CD4-positive, alpha-beta T cell treated with Interferon alpha-2 for 1 hour (primary cell): ENCODE measurements at regions not wholly inside any gene's neighbourhood (a gene's known extent, or its start where the extent isn't known, plus 50 kb on each side); places are given as distances from the start of the nearest gene placed in this dataset.
"Not testable (repeated sequence)": the region's sequence is repeated elsewhere in the genome, so short reads cannot be mapped to it uniquely, and the experiment has no call there.

Experiments
- DNase-seq, 2 donors: peaks; one replicate each; pipeline ENCODE4 v3.0.0-alpha.2; 2020 to 2022

DNA sequence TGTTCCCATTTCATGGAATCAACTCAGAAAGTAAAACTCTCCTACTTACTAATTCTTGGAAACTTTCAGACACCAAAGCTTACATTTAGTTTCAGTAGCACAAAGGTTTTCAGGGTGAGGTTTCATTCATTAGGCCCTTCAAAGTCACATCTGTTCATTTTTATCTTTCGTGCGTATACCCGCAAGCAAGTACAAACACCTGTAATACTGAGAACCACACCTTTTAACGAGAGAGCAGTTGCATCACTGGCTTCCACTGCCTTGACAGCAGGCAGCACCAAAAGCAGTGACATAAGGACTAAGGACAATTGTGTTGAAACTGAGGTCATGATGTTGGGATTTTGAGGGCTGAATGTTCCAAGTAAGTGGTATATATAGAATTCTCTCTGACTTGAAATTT lies 60.5 kb downstream of the GOLGA6L22 start:
- not testable (repeated sequence) for DNase-seq

- not testable (repeated sequence) for DNase-seq
Observed at GRCh38 chr15:22526537-22526936, 67.8 kb downstream of the GOLGA6L22 start.

DNA sequence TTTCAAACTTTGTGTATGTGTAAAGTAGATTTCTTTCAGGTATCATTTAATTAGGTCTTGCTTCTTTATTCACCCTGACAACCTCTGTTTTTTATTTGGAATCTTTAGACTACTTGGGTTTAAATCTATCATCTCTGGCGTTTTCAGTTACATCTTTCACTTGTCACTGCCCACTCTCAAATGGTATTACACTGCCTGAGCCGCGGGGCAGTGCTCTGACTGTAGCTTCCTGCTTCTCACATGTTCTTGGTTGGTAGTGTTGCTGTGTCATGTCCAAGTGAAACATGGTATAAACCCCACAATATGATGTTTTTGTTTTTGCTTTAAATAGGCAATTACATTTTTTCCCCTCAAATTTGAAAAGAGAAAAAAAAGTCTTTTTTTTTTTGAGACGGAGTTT lies 68.3 kb downstream of the GOLGA6L22 start:
- not testable (repeated sequence) for DNase-seq

DNA sequence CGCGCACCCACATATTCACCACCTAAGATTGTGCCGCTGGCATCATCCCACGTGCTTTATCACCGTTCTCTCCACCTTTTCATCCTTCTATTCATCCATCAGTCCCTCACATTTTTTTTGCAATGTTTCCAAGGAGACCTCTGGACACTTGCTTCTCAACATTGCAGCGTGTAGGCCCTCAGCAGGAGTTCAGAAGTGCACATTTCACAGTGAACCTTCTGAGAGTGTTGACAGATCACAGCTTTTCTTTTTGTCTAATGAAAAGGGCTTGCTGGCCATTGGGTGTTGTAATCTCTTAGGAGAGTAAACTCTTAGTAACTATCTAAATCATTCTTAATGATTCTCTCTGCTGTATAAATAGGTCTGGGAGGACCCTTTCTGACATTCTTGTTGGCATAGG lies 70.5 kb downstream of the GOLGA6L22 start:
- DNase-seq: not testable (repeated sequence)

DNA sequence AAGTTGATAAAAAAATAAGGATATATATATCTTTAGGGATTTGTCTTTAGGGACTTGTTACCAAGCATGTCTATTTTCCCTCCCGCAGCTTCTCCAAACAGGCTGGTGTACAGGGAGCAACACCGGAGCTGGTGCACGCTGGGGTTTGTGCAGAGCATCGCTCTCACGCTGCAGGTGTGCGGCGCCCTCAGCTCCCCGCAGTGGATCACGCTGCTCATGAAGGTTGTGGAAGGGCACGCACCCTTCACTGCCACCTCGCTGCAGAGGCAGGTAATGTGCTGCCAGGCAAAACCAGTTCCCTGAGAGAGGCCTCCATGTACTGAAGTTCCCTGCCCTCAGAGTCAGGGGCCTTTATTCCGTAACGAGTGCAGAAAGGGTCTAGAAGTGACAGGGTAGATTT lies 101.0 kb downstream of the GOLGA6L22 start:
- DNase-seq: not testable (repeated sequence)

DNA sequence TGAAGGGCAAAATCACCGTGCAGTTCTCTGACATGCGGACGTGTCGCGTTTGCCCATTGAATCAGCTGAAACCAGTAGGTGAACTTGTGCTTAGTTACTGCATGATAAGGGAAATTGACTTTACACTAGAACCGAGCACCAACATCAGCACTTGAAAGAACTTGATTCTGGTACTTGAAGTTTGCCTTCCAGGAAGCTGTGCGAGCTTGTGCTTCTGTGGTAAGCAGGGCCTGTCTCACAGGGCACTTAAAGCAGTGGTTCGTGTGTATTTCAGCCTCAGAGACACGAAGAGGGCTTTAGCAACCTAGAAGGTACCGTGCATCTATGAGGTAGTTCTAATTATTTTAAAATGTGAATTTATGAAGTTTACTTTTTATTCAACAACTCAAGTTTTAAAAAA lies 103.0 kb downstream of the GOLGA6L22 start:
- DNase-seq: not testable (repeated sequence)

DNA sequence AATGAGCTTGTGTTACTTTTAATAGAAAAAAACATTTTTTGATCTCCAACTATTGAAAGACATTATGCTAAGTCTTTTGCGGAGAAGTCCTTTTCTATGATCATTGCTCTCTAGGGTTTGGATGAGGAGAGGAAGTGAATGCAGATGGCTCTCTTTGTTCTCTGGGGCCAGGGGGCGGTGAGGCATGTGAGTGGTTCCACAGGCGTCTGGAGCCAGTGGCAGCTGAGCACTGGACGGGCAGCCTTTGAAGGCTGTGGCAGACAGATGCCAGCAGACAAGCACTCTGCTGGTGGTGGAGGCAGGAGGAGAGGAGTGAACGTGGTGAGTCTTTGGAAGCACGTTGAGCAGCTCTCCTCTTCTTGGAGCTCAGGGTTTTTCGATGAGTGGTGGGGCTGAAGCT lies 107.8 kb downstream of the GOLGA6L22 start:
- DNase-seq: not testable (repeated sequence)

DNA sequence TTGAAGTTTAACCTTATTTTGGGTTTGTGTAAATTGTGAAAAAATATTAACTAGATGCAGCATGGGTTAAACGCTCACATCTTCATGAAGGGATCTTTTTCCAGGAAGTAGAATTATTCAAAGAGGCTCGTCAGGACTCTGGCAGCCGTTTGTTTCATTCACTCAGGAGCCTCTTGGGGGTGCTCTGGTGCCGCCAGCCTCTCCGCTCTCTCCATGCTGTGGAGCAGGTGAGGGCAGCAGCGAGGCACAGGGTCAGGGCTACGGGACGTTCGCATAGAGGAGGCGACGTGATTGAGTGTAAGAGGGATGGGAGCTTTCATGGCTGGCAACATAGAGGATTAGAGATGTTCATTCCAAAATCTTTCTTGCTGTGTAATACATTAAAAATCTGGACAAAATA lies 110.8 kb downstream of the GOLGA6L22 start:
- not testable (repeated sequence) for DNase-seq

DNA sequence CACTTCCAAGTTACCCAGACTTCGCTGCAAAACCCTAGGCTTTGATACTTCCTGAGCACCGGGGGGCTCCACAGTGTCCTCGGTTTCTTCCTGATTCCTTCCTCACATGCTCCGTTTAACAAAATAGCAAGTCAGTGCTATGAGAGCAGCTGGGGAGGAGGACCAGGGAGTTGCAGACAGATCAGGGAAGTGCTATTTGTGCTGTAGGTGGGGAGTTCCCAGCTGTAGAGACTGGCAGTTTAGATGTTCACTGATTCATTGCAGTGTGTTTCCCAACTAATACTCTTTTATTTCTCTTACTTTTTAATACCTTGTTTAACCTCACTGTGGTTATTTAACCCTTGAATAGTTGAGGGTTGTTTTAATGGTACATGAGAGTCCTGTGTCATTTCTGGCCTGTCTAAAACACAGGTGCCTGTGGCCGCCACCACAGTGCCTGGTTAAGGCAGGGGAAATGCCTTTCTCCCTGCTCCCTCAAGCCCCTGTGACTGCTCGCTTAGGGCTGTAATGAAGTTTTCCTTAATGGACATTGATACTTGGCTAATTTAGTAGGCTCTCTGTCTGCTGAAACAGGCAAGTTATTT lies 113.5 kb downstream of the GOLGA6L22 start:
- not testable (repeated sequence) for DNase-seq

- not testable (repeated sequence) for DNase-seq
Observed at GRCh38 chr15:22572792-22573191, 114.1 kb downstream of the GOLGA6L22 start.

- not testable (repeated sequence) for DNase-seq
Observed at GRCh38 chr15:22577828-22578227, 119.1 kb downstream of the GOLGA6L22 start.

- DNase-seq: not testable (repeated sequence)
Observed at GRCh38 chr15:22579213-22579612, 120.5 kb downstream of the GOLGA6L22 start.

GRCh38 chr15:22587391-22587790 lies 128.7 kb downstream of the GOLGA6L22 start:
- not testable (repeated sequence) for DNase-seq

DNA sequence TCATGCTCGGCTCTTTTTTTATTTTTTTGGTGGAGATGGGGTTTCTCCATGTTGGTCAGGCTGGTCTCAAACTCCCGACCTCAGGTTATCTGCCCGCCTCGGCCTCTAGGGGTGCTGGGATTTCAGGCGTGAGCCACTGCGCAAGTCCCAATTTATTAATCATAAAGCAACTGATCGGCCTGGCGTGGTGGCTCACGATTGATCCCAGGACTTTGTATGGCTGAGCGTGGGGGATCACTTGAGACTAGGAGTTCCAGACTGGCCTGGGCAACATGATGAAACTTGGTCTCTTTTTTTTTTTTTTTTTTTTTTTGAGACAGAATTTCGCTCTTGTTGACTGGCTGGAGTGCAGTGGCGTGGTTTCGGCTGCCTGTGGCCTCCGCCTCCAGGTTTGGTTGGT lies 139.8 kb downstream of the GOLGA6L22 start:
- DNase-seq: not testable (repeated sequence)

GRCh38 chr15:22599526-22600320 lies 141.0 kb downstream of the GOLGA6L22 start:
- DNase-seq: not testable (repeated sequence)

DNA sequence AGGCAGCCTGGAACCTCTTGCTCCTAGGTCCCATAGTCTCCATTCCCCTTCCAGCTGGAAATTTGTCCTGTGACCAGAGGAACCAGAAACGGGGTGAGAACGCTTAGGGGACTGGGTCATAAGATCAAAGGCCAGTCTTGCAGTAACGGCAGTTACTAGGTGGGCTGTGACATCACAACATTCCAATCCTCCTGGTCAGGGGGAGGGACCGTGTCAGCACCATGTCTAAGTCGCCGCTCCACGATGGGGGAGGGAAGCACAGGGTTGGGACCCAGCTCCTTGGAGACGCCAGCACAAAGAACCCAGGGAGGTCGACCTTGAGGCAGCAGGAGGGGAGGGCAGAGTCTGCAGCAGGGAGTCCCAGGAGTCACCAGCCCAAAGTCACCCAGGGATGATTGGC lies 158.3 kb downstream of the GOLGA6L22 start:
- DNase-seq: not testable (repeated sequence)

DNA sequence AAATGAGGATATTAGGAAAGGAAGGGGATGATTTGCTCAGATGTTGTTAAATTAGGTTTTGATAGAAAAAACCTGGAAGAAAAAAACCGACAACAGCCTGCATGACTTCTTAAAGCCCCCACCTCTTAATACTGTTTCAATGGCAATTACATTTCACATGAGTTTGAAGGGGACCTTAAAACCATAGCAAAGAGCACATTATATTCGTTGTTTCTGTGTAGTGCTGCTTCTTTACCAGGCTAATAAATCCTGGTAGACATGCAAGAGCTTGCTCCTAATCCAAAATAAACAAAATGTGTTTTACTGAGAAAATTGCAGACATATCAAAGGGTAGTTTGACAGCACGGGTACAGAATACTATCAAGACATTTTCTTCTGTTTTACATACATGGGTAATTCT lies 154.7 kb upstream of the NIPA1 start:
- not testable (repeated sequence) for DNase-seq

DNA sequence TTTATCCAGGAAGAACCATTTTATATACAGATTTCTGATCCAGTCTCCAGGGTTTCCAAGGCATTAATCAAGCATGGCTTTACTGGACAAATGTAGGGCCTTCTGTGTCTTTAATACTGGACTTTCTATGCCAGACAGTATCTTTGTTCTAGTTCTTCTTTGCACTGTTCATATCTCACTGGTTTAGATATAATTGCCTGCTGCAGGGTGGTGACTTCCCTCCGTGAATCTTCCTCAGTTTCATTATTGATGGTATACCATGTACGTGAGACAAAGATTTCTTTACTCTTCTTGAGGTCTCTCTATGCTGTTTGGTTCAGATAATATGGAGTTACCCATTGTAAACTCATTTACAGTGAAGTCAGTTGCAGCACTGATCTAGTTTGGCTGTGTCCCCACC lies 146.5 kb upstream of the NIPA1 start:
- not testable (repeated sequence) for DNase-seq

DNA sequence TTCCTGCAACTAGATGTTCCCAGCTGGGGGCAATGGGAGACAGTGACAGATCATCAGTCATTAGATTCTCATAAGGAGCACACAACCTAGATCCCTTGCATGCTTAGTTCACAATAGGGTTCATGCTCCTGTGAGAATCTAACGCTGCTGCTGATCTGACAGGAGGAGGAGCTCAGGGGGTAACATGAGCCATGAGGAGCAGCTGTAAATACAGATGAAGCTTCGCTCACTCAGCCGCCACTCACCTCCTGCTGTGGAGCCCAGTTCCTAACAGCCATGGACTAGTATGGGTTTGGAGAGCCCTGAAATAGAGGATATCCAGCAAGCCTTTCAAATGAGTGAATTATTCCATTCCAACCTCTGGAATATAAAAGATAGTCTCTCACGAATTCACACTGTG lies 137.0 kb upstream of the NIPA1 start:
- DNase-seq: not testable (repeated sequence)

DNA sequence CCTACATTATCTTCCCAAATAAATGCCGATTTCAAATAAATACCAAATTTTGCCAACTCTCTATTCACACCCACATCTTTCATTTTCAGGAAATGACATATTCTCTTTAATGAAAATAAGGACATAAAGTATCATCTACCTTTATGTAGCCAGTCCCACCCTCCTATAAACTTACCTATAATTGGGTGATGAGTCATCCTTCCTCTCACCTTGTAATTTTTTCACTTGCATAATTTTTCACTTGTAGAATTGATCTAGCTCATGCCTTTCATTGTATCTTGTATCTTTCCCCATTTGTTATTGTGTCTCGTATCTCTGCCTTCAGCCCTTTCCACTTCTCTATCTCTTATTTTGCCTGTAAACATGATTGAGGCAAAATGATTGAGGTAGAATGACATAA lies 135.3 kb upstream of the NIPA1 start:
- DNase-seq: not testable (repeated sequence)

- DNase-seq: peak; percentile 23 to 45
Observed at GRCh38 chr15:22664294-22665058, 122.0 kb upstream of the NIPA1 start.

DNA sequence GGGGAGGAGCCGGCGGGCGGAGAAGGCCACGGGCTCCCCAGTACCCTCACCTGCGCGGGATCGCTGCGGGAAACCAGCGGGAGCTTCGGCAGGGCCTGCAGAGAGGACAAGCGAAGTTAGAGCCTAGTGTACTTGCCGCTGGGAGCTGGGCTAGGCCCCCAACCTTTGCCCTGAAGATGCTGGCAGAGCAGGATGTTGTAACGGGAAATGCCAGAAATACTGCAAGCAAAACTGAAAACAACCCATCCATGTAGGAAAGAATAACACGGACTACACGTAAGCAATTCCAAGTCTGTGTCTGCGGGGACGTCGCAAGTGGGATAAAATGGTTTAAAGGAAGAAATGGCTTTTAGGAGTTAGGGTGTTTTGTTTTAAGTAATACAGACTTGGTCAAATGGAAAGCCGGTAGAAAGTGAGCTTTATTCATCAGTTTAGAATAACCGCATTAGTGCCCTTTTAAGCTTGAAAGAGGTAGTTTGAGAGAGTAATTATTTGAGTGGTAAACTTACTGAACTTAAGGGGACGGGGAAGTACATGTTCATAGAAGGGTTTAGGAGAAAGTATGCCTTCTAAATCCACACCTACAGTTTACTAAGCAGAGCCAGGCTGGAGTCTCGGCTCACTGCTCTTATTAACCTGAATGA lies 121.3 kb upstream of the NIPA1 start:
- DNase-seq: peak in 1 of 2 donors; percentile 25

DNA sequence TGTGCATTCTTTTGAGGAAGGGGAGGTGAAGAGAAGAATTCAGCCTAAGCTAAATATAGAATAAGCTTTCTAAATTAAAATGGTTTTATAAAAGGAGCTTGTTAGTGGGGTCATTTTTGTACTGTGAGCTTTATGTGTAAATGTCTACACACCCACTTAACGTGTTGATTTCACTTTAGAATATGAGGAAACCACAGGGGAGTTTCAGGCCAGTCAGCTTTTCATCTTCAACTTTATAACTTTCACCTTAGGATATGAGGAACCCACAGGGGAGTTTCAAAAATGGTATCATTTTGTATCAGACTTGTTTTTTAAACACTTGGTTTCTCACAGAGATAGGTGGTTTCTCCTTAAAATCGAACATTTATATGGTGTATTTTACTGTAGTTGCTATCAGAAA lies 120.7 kb upstream of the NIPA1 start:
- peak in 1 of 2 donors; percentile 45 for DNase-seq
